DOHH2 (cell line): ENCODE measurements at regions not wholly inside any gene's neighbourhood (a gene's known extent, or its start where the extent isn't known, plus 50 kb on each side); places are given as distances from the start of the nearest gene placed in this dataset.

Experiments
- H3F3A ChIP-seq: fragments of 200-600 bp; sonication (generic), shearing (Covaris generic); 2 replicates; pipeline ENCODE4 v1.6.0; 2016; ENCODE audit warnings: antibody characterized with exemption, mild to moderate bottlenecking; ENCODE audit not compliant: control insufficient read depth, insufficient read depth
- H3K27ac ChIP-seq: fragments of 200-600 bp; sonication (generic); 2 replicates; pipeline ENCODE4 v1.5.1; 2014; ENCODE audit warnings: low read depth, mild to moderate bottlenecking, low read length, moderate library complexity
- H3K27me3 ChIP-seq: fragments of 200-600 bp; sonication (generic); 2 replicates; pipeline ENCODE4 v1.6.1; 2014; ENCODE audit warnings: mild to moderate bottlenecking, low read length, mixed read lengths; ENCODE audit not compliant: control insufficient read depth
- H3K36me3 ChIP-seq: fragments of 200-600 bp; sonication (generic); 2 replicates; pipeline ENCODE4 v1.6.1; 2014; ENCODE audit warnings: mild to moderate bottlenecking, low read length, moderate library complexity, mixed read lengths; ENCODE audit not compliant: control insufficient read depth
- H3K4me1 ChIP-seq: fragments of 200-600 bp; sonication (generic); 2 replicates; pipeline ENCODE4 v1.6.1; 2014; ENCODE audit warnings: mild to moderate bottlenecking, low read length, mixed read lengths; ENCODE audit not compliant: control insufficient read depth
- H3K4me2 ChIP-seq: fragments of 200-600 bp; sonication (generic); 2 replicates; pipeline ENCODE4 v1.6.0; 2014; ENCODE audit warnings: mild to moderate bottlenecking, low read length, moderate library complexity
- H3K4me3 ChIP-seq: fragments of 200-600 bp; sonication (generic); 2 replicates; pipeline ENCODE4 v1.5.1; 2014; ENCODE audit warnings: mild to moderate bottlenecking, low read length, mixed read lengths
- H3K79me2 ChIP-seq: fragments of 200-600 bp; sonication (generic); 2 replicates; pipeline ENCODE4 v1.6.1; 2014; ENCODE audit warnings: mild to moderate bottlenecking, low read length, mixed read lengths; ENCODE audit not compliant: control insufficient read depth
- H3K9me2 ChIP-seq: fragments of 200-600 bp; sonication (generic); replicated peaks from 2 replicates; pipeline ENCODE4 v1.6.1; 2014; ENCODE audit warnings: mild to moderate bottlenecking, low read length, mixed read lengths; ENCODE audit not compliant: control insufficient read depth
- H3K9me3 ChIP-seq: fragments of 200-600 bp; sonication (generic); 2 replicates; pipeline ENCODE4 v1.6.1; 2014; ENCODE audit warnings: antibody characterized with exemption, low read length, mixed read lengths; ENCODE audit not compliant: control insufficient read depth, insufficient read depth
- H4K20me1 ChIP-seq: fragments of 200-600 bp; sonication (generic); 2 replicates; pipeline ENCODE4 v1.6.0; 2014; ENCODE audit warnings: low read depth, mild to moderate bottlenecking, antibody characterized with exemption, low read length, moderate library complexity; ENCODE audit not compliant: control insufficient read depth, insufficient read depth
- EZH2phosphoT487 ChIP-seq: fragments of 200-600 bp; sonication (generic); IDR thresholded peaks from 2 replicates; pipeline ENCODE4 v1.6.1; 2017; ENCODE audit warnings: borderline replicate concordance, mild to moderate bottlenecking, antibody characterized with exemption, low read length, moderate library complexity, mixed read lengths
- TF ChIP-seq, protein P1 (sequence below): fragments of 200-600 bp; sonication (generic); IDR thresholded peaks from one replicate; pipeline ENCODE4 v1.5.1; 2014; ENCODE audit warnings: antibody characterized with exemption, mild to moderate bottlenecking, low read depth, low read length; ENCODE audit not compliant: poor library complexity, severe bottlenecking

DNA sequence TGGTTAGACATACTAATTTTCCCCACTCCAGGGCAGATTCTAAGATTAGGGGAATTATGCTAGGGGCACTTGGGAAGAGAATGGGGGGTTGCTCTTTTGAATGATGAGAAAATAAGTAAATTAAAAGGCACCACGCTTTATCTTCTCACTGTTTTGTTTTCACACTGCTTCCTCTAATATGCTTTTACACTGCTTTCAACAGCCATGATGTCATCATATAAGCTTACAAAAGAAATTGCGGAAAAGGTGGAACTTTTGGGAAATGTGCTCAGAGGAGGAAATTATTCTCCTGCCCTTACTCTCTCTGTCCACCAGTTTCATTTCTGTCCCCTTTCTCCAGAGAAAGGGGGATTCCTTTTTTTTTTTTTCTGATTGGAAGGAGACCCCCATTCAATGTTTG, 308.2 kb downstream of the TOX3 start:
- H3K27ac ChIP-seq: no peak overlapping the region
- no peak overlapping the region for H3K4me3 ChIP-seq
- H4K20me1 ChIP-seq: no peaks in the 10 kb centered on the region
- no peaks in the 10 kb centered on the region for H3K9me2 ChIP-seq
- no peaks in the 10 kb centered on the region for H3F3A ChIP-seq
- no peak for TF ChIP-seq EZH2phosphoT487
- TF ChIP-seq, protein P1, sequence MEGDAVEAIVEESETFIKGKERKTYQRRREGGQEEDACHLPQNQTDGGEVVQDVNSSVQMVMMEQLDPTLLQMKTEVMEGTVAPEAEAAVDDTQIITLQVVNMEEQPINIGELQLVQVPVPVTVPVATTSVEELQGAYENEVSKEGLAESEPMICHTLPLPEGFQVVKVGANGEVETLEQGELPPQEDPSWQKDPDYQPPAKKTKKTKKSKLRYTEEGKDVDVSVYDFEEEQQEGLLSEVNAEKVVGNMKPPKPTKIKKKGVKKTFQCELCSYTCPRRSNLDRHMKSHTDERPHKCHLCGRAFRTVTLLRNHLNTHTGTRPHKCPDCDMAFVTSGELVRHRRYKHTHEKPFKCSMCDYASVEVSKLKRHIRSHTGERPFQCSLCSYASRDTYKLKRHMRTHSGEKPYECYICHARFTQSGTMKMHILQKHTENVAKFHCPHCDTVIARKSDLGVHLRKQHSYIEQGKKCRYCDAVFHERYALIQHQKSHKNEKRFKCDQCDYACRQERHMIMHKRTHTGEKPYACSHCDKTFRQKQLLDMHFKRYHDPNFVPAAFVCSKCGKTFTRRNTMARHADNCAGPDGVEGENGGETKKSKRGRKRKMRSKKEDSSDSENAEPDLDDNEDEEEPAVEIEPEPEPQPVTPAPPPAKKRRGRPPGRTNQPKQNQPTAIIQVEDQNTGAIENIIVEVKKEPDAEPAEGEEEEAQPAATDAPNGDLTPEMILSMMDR: no peak
- H3K79me2 ChIP-seq: no peaks in the 10 kb centered on the region
- H3K27me3 ChIP-seq: no peaks in the 10 kb centered on the region
- no peaks in the 10 kb centered on the region for H3K4me1 ChIP-seq
- H3K4me2 ChIP-seq: no peak overlapping the region
- no peaks in the 10 kb centered on the region for H3K36me3 ChIP-seq
- H3K9me3 ChIP-seq: no peaks in the 10 kb centered on the region

- H3F3A ChIP-seq: no peaks in the 10 kb centered on the region
- H3K4me2 ChIP-seq: no peak overlapping the region
- H3K9me2 ChIP-seq: no peaks in the 10 kb centered on the region
- TF ChIP-seq, protein P1: no peak
- no peak for TF ChIP-seq EZH2phosphoT487
- no peaks in the 10 kb centered on the region for H3K4me1 ChIP-seq
- no peaks in the 10 kb centered on the region for H4K20me1 ChIP-seq
- no peaks in the 10 kb centered on the region for H3K79me2 ChIP-seq
- no peaks in the 10 kb centered on the region for H3K27me3 ChIP-seq
- H3K4me3 ChIP-seq: no peak overlapping the region
- no peak overlapping the region for H3K27ac ChIP-seq
- H3K36me3 ChIP-seq: no peaks in the 10 kb centered on the region
- H3K9me3 ChIP-seq: no peaks in the 10 kb centered on the region
These were observed 309.1 kb downstream of the TOX3 start for GRCh38 chr16:52237823-52238222.

GRCh38 chr16:52235186-52235585, 311.8 kb downstream of the TOX3 start:
- no peak for TF ChIP-seq EZH2phosphoT487
- TF ChIP-seq, protein P1: no peak
- H3K9me3 ChIP-seq: no peaks in the 10 kb centered on the region
- H3K4me2 ChIP-seq: no peak overlapping the region
- no peaks in the 10 kb centered on the region for H3K9me2 ChIP-seq
- H3K36me3 ChIP-seq: no peaks in the 10 kb centered on the region
- H3K4me3 ChIP-seq: no peak overlapping the region
- no peaks in the 10 kb centered on the region for H3K79me2 ChIP-seq
- H3F3A ChIP-seq: no peaks in the 10 kb centered on the region
- no peak overlapping the region for H3K27ac ChIP-seq
- no peaks in the 10 kb centered on the region for H3K4me1 ChIP-seq
- H3K27me3 ChIP-seq: no peaks in the 10 kb centered on the region
- no peaks in the 10 kb centered on the region for H4K20me1 ChIP-seq

DNA sequence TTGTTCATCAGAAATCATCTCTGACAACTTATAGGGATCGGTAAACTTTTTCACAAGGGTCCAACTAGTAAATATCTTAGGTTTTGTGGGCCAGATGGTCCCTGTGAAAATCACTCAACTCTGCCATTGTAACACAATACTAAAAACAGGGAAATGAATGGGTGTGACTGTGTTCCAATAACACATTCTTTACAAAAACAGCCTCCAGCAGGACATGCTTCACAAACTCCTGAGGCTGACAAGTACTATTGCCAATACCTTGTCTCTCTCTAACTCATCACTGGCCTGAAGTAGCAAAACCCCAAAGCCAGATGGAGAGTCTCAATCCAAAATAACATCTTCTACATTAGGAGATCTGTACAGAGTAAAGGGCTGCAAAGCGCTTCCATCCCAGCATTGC, 312.3 kb downstream of the TOX3 start:
- Histone ChIP-seq H3K4me2 (no peak overlapping the region), H3K27ac (no peak overlapping the region)

More for the DNA sequence above, 312.3 kb downstream of the TOX3 start:
- Histone ChIP-seq H3K79me2 (no peaks in the 10 kb centered on the region), H4K20me1 (no peaks in the 10 kb centered on the region), H3K9me2 (no peaks in the 10 kb centered on the region), H3K36me3 (no peaks in the 10 kb centered on the region), H3K9me3 (no peaks in the 10 kb centered on the region), H3K27me3 (no peaks in the 10 kb centered on the region), H3F3A (no peaks in the 10 kb centered on the region), H3K4me3 (no peak overlapping the region), H3K4me1 (no peaks in the 10 kb centered on the region)
- TF ChIP-seq, protein P1: no peak
- no peak for TF ChIP-seq EZH2phosphoT487
